Body of pancreas (tissue), 4 donors: ENCODE measurements at regions not wholly inside any gene's neighbourhood (a gene's known extent, or its start where the extent isn't known, plus 50 kb on each side); places are given as distances from the start of the nearest gene placed in this dataset.

ENCODE experiments used
- CTCF ChIP-seq, 7 experiments: fragments of 450-650 bp in 4 of 7; fragments of 200-600 bp in 3 of 7; sonication (generic) in 3 of 7; IDR thresholded peaks; one replicate each; pipeline ENCODE4 v1.5.1; 2016 to 2019; ENCODE audit warnings: antibody characterized with exemption in 7 of 7
- POLR2A ChIP-seq, 3 donors: fragments of 450-650 bp; IDR thresholded peaks; one replicate each; pipeline ENCODE4 v1.6.1; 2016; ENCODE audit warnings: antibody characterized with exemption in 3 of 3, mild to moderate bottlenecking in 2 of 3

GRCh38 chr6:44627883-44628271 lies 240.4 kb downstream of the CDC5L start:
- TF ChIP-seq CTCF (IDR thresholded peaks at IDR 0.05) (no peak), POLR2A (IDR thresholded peaks at IDR 0.05) (no peak)
